ENCODE measurements at regions not wholly inside any gene's neighbourhood (a gene's known extent, or its start where the extent isn't known, plus 50 kb on each side); places are given as distances from the start of the nearest gene placed in this dataset.

DNA sequence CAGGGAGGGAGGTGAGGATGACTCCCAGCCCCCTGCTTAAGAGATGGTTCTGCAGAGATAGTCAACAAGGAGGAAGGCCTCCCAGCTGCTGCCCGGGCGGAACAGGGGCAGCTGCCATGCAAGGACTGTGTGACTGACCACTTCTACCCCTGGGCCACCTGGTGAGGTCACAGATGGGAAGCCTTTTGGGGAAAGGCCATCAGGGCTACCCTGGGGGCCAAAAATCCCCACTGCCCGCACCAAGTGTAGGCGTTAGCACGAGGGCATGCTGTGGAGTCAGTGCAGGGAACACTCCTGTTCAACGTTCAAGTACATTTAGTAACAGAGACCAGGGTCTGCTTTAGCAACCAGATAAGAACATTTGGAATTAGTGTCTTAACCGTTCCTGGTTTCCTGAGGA is 372.9 kb downstream of the BRD1 start:
- TF ChIP-seq CTCF (IDR thresholded peaks at IDR 0.05 in 2 of 3, conservative IDR thresholded peaks at IDR 0.05 in 1 of 3; ENCODE audit: borderline replicate concordance in 1 of 3, insufficient read depth in 1 of 3, low read depth in 2 of 3, low read length in 2 of 3) (no peak), POLR2AphosphoS5 (IDR thresholded peaks at IDR 0.05; ENCODE audit: low read depth, low read length) (no peak), POLR2A (IDR thresholded peaks at IDR 0.05; ENCODE audit: borderline replicate concordance, extremely low read depth, insufficient read depth, insufficient read length) (no peak), RAD21 (IDR thresholded peaks at IDR 0.05; ENCODE audit: low read depth) (no peak), TCF7L2 (IDR thresholded peaks at IDR 0.05; ENCODE audit: borderline replicate concordance, extremely low read depth, insufficient read depth, insufficient read length) (no peak), YY1 (IDR thresholded peaks at IDR 0.05; ENCODE audit: extremely low read depth, insufficient replicate concordance, low read depth, low read length) (no peak), EZH2 (IDR thresholded peaks at IDR 0.05) (no peak), CEBPB (IDR thresholded peaks at IDR 0.05; ENCODE audit: low read depth) (no peak)
